Urinary bladder (tissue), 3 donors: ENCODE measurements at regions not wholly inside any gene's neighbourhood (a gene's known extent, or its start where the extent isn't known, plus 50 kb on each side); places are given as distances from the start of the nearest gene placed in this dataset.

Experiments
- DNase-seq: peaks from one replicate; pipeline ENCODE4 v3.0.0-alpha.2; 2015; ENCODE audit errors: extremely low spot score
- H3K27ac ChIP-seq: one replicate; pipeline ENCODE4 v1.5.1; 2013; ENCODE audit warnings: low read depth, mild to moderate bottlenecking, moderate library complexity
- H3K36me3 ChIP-seq: one replicate; pipeline ENCODE4 v1.6.1; 2013; ENCODE audit warnings: mild to moderate bottlenecking, moderate library complexity; ENCODE audit not compliant: insufficient read depth
- H3K4me1 ChIP-seq: one replicate; pipeline ENCODE4 v1.6.1; 2013; ENCODE audit warnings: mild to moderate bottlenecking, moderate library complexity; ENCODE audit not compliant: insufficient read depth
- H3K4me3 ChIP-seq: one replicate; pipeline ENCODE4 v1.5.1; 2013; ENCODE audit warnings: low read depth, low read length
- WGBS: extraction: QIAGEN DNeasy Blood & Tissue Kit; methylation state at CpG from one replicate; pipeline ENCODE4 v1.1.7; 2013; 5-methylcytosine and 5-hydroxymethylcytosine counted together
- donor health status: healthy with polysubstance abuse.
- donor health status: healthy.

DNA sequence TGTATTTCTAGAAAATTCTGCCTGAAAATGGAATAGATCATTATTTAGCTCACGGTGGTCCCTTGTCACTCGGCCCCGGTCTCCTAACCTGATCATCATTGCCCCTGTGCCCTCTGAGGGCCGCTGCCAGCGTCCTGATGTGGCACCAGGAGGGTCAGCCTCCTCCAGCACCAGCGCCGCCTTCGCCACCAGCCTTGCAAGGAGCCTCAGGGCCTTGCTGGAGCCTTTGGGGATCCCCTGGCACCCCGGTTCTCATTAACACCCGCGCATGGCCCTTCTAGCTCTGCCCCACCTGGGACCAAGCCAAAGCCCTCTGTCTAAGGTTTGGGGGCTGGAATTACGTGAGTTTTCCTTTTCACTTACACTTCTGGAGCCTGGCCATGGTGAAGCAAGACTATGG is 282.5 kb upstream of the ADARB2 start:
- 91% methylated on average over 12 of the region's 12 CpGs for WGBS
- Histone ChIP-seq H3K4me3 (no peak overlapping the region), H3K36me3 (no peaks in the 10 kb centered on the region), H3K27ac (no peak overlapping the region), H3K4me1 (no peaks in the 10 kb centered on the region)
- no peak for DNase-seq

DNA sequence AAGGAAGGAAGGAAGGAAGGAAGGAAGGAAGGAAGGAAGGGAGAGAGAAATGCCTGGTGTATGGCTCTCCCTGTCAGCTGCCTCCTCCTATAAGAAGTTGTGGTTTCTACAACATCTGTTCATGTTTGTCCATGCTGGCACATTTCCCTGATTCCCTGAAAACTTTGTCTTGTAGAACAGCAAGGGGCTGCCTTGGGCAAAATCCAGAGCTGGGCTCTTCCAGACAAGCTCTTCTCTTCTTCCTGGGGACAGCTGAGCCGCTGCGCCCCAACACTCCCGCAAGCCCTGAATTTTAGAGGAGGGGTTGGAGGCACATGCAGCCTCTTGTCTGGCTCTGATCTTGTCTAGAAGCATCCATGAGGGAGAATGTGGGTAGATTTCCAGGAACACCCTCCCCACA is 282.0 kb upstream of the ADARB2 start:
- no peaks in the 10 kb centered on the region for H3K36me3 ChIP-seq
- H3K4me1 ChIP-seq, result no peaks in the 10 kb centered on the region
- 86% methylated on average over 3 of the region's 3 CpGs for WGBS
- H3K4me3 ChIP-seq, result no peak overlapping the region
- DNase-seq, result no peak
- no peak overlapping the region for H3K27ac ChIP-seq

GRCh38 chr10:2014541-2014940 is 277.2 kb upstream of the ADARB2 start:
- H3K4me3 ChIP-seq, result no peak overlapping the region
- H3K36me3 ChIP-seq, result no peaks in the 10 kb centered on the region
- no peak overlapping the region for H3K27ac ChIP-seq
- 94% methylated on average over 12 of the region's 12 CpGs for WGBS
- DNase-seq, result no peak
- no peaks in the 10 kb centered on the region for H3K4me1 ChIP-seq

- H3K4me1 ChIP-seq, result no peaks in the 10 kb centered on the region
- WGBS, result 86% methylated on average over 5 of the region's 5 CpGs
- no peak overlapping the region for H3K27ac ChIP-seq
These were observed 274.9 kb upstream of the ADARB2 start for GRCh38 chr10:2012209-2012608.

DNA sequence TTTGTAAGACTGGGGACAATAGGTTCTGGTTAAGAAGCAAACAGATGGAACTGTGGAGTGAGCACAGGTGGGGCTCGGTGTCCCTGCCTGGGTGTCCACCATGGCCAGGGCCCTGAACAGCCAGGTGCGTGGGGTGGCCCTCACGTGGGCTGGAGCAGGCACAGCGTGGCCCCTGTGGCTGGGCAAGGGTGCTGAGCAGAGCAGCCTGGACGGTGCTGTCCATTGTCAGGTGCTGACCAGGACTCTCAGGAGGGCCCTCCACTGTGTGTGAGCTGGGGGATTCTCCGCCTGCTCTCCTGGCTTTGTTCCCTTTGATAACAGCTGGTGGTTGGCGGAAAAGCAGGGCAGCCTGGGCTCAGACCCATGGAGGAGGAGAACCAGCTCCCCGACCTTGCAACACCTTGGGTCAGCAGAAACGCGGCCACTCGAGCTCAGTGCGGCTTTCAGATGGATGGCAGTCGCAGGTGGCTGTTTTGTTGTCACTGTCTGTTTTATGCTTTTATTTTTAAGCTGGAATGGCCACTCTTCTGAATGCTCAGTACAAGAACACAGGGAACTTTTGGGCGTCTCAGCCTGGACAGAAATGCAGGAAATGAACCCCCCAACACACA is 273.9 kb upstream of the ADARB2 start:
- no peak overlapping the region for H3K4me3 ChIP-seq
- H3K4me1 ChIP-seq, result no peaks in the 10 kb centered on the region
- DNase-seq, result no peak
- WGBS, result 58% methylated on average over 14 of the region's 14 CpGs
- no peaks in the 10 kb centered on the region for H3K36me3 ChIP-seq
- H3K27ac ChIP-seq, result no peak overlapping the region

More at GRCh38 chr10:2012209-2012608, 274.9 kb upstream of the ADARB2 start:
- H3K36me3 ChIP-seq, result no peaks in the 10 kb centered on the region
- H3K4me3 ChIP-seq, result no peak overlapping the region
- DNase-seq, result no peak

DNA sequence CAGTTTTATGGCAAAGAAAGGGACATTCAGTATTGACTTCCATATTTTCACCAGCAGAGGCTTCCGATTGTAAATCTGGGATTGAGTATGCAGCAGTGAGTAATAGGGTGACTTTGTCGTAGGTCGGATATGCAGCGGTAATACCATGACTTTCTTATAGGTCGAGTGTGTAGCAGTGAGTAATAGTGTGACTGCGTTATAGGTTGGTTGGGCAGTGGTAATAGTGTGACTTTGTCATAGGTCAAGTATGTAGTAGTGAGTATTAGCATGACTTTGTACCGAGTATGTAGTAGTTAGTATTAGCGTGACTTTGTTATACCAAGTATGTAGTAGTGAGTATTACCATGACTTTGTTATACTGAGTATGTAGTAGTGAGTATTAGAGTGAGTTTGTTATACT is 268.2 kb upstream of the ADARB2 start:
- no peak overlapping the region for H3K4me3 ChIP-seq
- DNase-seq, result no peak
- H3K36me3 ChIP-seq, result no peaks in the 10 kb centered on the region
- H3K27ac ChIP-seq, result no peak overlapping the region
- 94% methylated on average over 8 of the region's 8 CpGs for WGBS
- H3K4me1 ChIP-seq, result no peaks in the 10 kb centered on the region

- Histone ChIP-seq H3K4me1 (no peaks in the 10 kb centered on the region), H3K27ac (no peak overlapping the region), H3K36me3 (no peaks in the 10 kb centered on the region), H3K4me3 (no peak overlapping the region)
- no peak for DNase-seq
- WGBS, result 93% methylated on average over 10 of the region's 10 CpGs
These were observed 255.6 kb upstream of the ADARB2 start for GRCh38 chr10:1992930-1993329.

DNA sequence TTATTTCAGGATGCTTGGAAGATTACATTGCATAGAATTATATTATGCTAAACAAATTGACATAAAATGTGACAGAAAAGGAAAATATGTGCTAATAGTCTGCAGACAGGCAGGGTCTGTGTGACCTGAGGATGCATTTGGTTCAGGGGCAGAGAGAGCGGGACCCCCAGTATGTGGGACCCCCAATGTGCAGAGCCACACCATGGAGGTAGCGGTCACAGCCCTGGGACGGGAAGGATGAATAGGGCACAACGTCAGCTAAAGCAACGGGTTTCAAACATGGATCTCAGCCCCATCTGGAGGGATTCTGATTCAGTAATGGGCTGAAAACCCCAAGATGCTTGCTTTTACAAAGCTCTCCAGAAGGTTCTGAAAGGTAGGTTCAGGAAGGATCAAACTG is 251.8 kb upstream of the ADARB2 start:
- WGBS, result 89% methylated on average over 5 of the region's 5 CpGs
- Histone ChIP-seq H3K36me3 (no peaks in the 10 kb centered on the region), H3K4me3 (no peak overlapping the region), H3K4me1 (no peaks in the 10 kb centered on the region), H3K27ac (no peak overlapping the region)
- no peak for DNase-seq

GRCh38 chr10:1981976-1982375 is 244.7 kb upstream of the ADARB2 start:
- no peak for DNase-seq
- whole genome bisulfite sequencing, result 64% methylated on average over 3 of the region's 3 CpGs
- H3K27ac ChIP-seq, result no peak overlapping the region
- no peaks in the 10 kb centered on the region for H3K4me1 ChIP-seq
- H3K36me3 ChIP-seq, result no peaks in the 10 kb centered on the region
- no peak overlapping the region for H3K4me3 ChIP-seq

DNA sequence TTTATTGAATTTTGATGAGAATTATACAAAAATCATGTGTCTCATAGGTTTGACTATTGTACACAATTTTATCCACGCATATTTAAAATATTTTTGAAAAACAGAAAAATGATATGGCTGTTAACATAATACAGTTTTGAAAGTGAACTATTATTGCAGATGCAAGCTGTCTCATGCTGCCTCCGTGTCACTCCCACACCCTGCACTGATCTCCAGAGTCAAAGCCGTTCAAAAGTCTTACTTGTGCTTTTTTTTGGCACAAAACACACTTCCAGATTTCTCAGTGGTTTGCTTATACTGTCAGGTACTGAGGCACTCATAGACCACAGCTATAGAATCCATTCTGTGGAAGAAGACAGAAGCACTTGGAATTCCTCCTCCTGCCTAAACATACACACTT is 243.1 kb upstream of the ADARB2 start:
- no peaks in the 10 kb centered on the region for H3K4me1 ChIP-seq
- H3K36me3 ChIP-seq, result no peaks in the 10 kb centered on the region
- no peak for DNase-seq
- H3K4me3 ChIP-seq, result no peak overlapping the region
- no peak overlapping the region for H3K27ac ChIP-seq
- 68% methylated on average over 3 of the region's 3 CpGs for WGBS

- Histone ChIP-seq H3K4me3 (no peak overlapping the region), H3K36me3 (no peaks in the 10 kb centered on the region), H3K27ac (no peak overlapping the region), H3K4me1 (no peaks in the 10 kb centered on the region)
- no peak for DNase-seq
- WGBS, result 60% methylated on average over 3 of the region's 3 CpGs
These were observed 241.3 kb upstream of the ADARB2 start for GRCh38 chr10:1978584-1978983.

DNA sequence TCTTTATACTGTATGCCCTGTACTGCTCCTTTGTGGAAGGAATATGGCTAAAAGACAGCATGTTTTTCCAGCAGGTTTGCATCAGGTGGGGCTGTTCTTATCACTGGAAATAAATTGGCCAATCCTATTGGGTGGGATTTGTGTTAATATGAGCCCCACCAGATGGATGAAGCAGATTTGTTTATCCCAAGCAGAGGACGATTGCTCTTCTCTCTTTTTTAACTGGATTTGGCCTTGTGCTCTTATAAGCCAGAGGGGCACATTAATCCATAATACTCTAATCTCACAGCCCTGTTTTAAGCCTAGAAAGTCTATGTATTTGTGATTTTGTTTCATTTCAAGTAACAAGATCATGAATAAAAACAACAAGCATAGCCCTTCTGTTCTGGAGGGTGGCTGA is 240.1 kb upstream of the ADARB2 start:
- DNase-seq, result peak; percentile 37
- Histone ChIP-seq H3K27ac (no peak overlapping the region), H3K4me1 (no peaks in the 10 kb centered on the region), H3K4me3 (no peak overlapping the region), H3K36me3 (no peaks in the 10 kb centered on the region)
- WGBS, result 31% methylated on average over 1 of the region's 1 CpG

- DNase-seq, result no peak
- H3K36me3 ChIP-seq, result no peaks in the 10 kb centered on the region
- 86% methylated on average over 3 of the region's 3 CpGs for WGBS
- no peak overlapping the region for H3K4me3 ChIP-seq
- no peak overlapping the region for H3K27ac ChIP-seq
- H3K4me1 ChIP-seq, result no peaks in the 10 kb centered on the region
These were observed 235.1 kb upstream of the ADARB2 start for GRCh38 chr10:1972406-1972805.

- no peak overlapping the region for H3K27ac ChIP-seq
- no peak overlapping the region for H3K4me3 ChIP-seq
- H3K4me1 ChIP-seq, result no peaks in the 10 kb centered on the region
- 72% methylated on average over 14 of the region's 14 CpGs for WGBS
- H3K36me3 ChIP-seq, result no peaks in the 10 kb centered on the region
- DNase-seq, result no peak
These were observed 231.1 kb upstream of the ADARB2 start for GRCh38 chr10:1968257-1969033.
